Mesendoderm (in vitro differentiated cells): ENCODE measurements at regions not wholly inside any gene's neighbourhood (a gene's known extent, or its start where the extent isn't known, plus 50 kb on each side); places are given as distances from the start of the nearest gene placed in this dataset.
"Not testable (repeated sequence)": the region's sequence is repeated elsewhere in the genome, so short reads cannot be mapped to it uniquely, and the experiment has no call there.

ENCODE experiments used
- DNase-seq: peaks from one replicate; pipeline ENCODE4 v3.0.0; 2013
- H2AK5ac ChIP-seq: 2 replicates; pipeline ENCODE4 v1.6.1; 2013; ENCODE audit warnings: low read length, inconsistent platforms
- H2BK120ac ChIP-seq: 2 replicates; pipeline ENCODE4 v1.6.1; 2013; ENCODE audit warnings: low read depth, mild to moderate bottlenecking, low read length, moderate library complexity, mixed read lengths
- H2BK15ac ChIP-seq: replicated peaks from 2 replicates; pipeline ENCODE4 v1.6.1; 2013; ENCODE audit warnings: low read depth, mild to moderate bottlenecking, moderate library complexity
- H2BK5ac ChIP-seq: 2 replicates; pipeline ENCODE4 v1.6.1; 2013; ENCODE audit warnings: low read length, inconsistent platforms
- H3K18ac ChIP-seq: 2 replicates; pipeline ENCODE4 v1.6.1; 2013; ENCODE audit warnings: mild to moderate bottlenecking, low read length, mixed read lengths
- H3K23ac ChIP-seq: one replicate; pipeline ENCODE4 v1.6.1; 2013; ENCODE audit warnings: low read length
- H3K27ac ChIP-seq: 2 replicates; pipeline ENCODE4 v1.5.1; 2013; ENCODE audit warnings: low read depth, mild to moderate bottlenecking, inconsistent platforms, low read length, moderate library complexity
- H3K27me3 ChIP-seq: 2 replicates; pipeline ENCODE4 v1.6.1; 2013; ENCODE audit warnings: low read length, control low read depth, mild to moderate bottlenecking, inconsistent platforms; ENCODE audit not compliant: insufficient read depth, poor library complexity
- H3K36me3 ChIP-seq: 2 replicates; pipeline ENCODE4 v1.6.1; 2013; ENCODE audit warnings: low read length, inconsistent platforms; ENCODE audit not compliant: control insufficient read depth, insufficient read depth
- H3K4ac ChIP-seq: one replicate; pipeline ENCODE4 v1.6.1; 2013; ENCODE audit warnings: low read depth, mild to moderate bottlenecking, low read length, moderate library complexity
- H3K4me1 ChIP-seq: 2 replicates; pipeline ENCODE4 v1.6.1; 2013; ENCODE audit warnings: low read depth, low read length, inconsistent platforms; ENCODE audit not compliant: control insufficient read depth
- H3K4me2 ChIP-seq: 2 replicates; pipeline ENCODE4 v1.6.1; 2013; ENCODE audit warnings: low read length
- H3K4me3 ChIP-seq: 2 replicates; pipeline ENCODE4 v1.5.1; 2013; ENCODE audit warnings: mild to moderate bottlenecking, low read length
- H3K56ac ChIP-seq: one replicate; pipeline ENCODE4 v1.6.1; 2013; ENCODE audit warnings: low read length
- H3K79me1 ChIP-seq: 2 replicates; pipeline ENCODE4 v1.6.1; 2013; ENCODE audit warnings: low read length, inconsistent platforms
- H3K79me2 ChIP-seq: 2 replicates; pipeline ENCODE4 v1.6.1; 2013; ENCODE audit warnings: mild to moderate bottlenecking, low read length; ENCODE audit not compliant: control insufficient read depth, insufficient read depth
- H3K9ac ChIP-seq: 2 replicates; pipeline ENCODE4 v1.6.1; 2013; ENCODE audit warnings: low read length, inconsistent platforms
- H4K5ac ChIP-seq: one replicate; pipeline ENCODE4 v1.6.1; 2013; ENCODE audit warnings: low read length
- H4K8ac ChIP-seq: one replicate; pipeline ENCODE4 v1.6.1; 2013; ENCODE audit warnings: low read depth, mild to moderate bottlenecking, control low read depth, low read length, moderate library complexity
- WGBS: extraction: QIAGEN DNeasy Blood & Tissue Kit; methylation state at CpG from one replicate; pipeline ENCODE4 v1.1.7; 2013; ENCODE audit warnings: low lambda C conversion rate, missing lambda C conversion rate; ENCODE audit not compliant: insufficient coverage; ENCODE audit errors: extremely low coverage; 5-methylcytosine and 5-hydroxymethylcytosine counted together

DNA sequence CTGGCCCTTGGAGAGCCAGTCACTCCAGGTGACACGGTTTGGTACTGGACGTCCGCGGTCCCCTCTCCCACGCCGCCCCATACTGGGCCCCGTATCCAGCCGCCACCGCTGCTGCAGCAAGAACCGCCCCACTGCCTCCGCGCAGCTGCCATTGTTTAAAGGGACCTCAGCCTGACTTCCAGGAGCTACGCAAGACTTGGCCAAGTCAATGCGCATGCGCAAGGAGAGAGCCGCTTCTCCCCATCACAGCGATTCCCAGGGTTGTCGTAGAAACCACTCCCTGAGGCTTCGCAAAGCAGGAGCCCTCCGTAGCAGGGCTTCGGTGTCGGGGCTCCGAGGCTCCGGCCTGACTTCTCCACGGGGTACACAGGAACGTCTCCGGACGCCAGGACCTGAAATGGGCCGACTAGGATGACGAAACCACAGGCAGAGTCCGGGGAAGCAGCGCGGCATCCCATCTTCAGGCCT lies 606.2 kb downstream of the KCNJ18 start:
- not testable (repeated sequence) for H2AK5ac ChIP-seq, H4K8ac ChIP-seq, H4K5ac ChIP-seq, H3K4me2 ChIP-seq, H3K9ac ChIP-seq, H3K4me1 ChIP-seq, H2BK15ac ChIP-seq, H3K36me3 ChIP-seq, H3K79me1 ChIP-seq, H2BK120ac ChIP-seq, H2BK5ac ChIP-seq, H3K18ac ChIP-seq, H3K4ac ChIP-seq, DNase-seq, H3K27me3 ChIP-seq, H3K4me3 ChIP-seq, H3K56ac ChIP-seq, H3K27ac ChIP-seq, H3K79me2 ChIP-seq, H3K23ac ChIP-seq
- WGBS: no CpG with 5 or more reads among the region's 33 CpGs

DNA sequence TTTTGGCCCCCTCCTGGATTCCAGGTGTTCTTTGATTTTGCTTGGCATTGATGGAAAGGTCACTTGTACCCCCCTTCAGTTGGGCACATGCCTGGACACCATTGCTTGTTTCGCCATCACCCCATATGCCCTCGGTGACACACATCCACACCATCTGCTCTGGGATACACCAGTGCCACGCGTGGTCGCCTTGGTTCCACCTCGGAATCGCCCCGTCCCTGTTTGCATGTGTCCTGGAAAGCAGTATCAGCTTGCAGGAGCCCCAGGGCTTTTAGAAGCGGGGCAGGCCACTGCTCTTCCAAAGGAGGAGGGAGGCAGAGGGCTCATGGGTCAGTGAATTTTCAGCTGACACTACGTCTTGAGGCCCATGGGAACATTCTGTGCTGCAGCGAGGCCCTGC lies 607.9 kb downstream of the KCNJ18 start:
- Histone ChIP-seq H2BK15ac (no peak overlapping the region), H3K23ac (no peak overlapping the region), H2BK5ac (no peak overlapping the region), H2AK5ac (no peak overlapping the region), H3K79me2 (no peaks in the 10 kb centered on the region), H2BK120ac (no peak overlapping the region), H3K27ac (no peak overlapping the region), H3K79me1 (no peaks in the 10 kb centered on the region), H3K18ac (no peak overlapping the region), H3K36me3 (no peaks in the 10 kb centered on the region), H3K4me1 (no peaks in the 10 kb centered on the region), H3K27me3 (no peaks in the 10 kb centered on the region), H3K4me3 (no peak overlapping the region), H3K9ac (no peak overlapping the region), H4K8ac (no peak overlapping the region), H3K4ac (no peak overlapping the region), H4K5ac (no peak overlapping the region), H3K4me2 (no peak overlapping the region), H3K56ac (no peak overlapping the region)
- no peak for DNase-seq
- no CpG with 5 or more reads among the region's 11 CpGs for WGBS

DNA sequence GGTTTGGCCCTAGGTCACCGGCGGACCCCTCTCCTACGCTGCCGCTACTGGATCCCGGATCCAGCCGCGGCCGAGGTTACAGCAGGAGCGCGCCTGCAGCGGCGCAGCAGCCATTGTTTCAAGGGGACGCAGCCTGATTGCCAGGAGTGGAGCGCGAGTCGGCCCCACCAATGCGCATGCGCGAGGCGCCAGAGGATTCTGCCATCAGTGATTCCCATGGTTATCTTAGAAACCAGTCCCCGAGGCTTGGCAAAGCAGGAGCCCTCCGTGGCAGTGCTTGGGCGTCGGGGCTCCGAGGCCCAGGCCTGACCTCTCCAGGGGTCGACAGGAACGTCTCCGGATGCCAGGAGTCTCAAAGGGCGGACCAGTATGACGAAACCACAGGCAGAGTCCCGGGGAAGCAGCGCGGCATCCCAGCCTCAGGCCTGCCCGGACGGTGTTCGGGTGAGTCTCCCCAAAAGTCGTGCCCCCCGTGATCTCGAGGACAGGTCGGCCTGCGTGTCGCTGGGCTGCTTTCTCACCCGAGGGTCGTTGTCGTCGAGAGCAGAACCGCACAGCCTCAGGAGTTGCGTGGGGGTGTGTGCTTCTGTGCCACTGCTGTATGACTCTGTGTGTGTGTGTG lies 608.5 kb downstream of the KCNJ18 start:
- DNase-seq: peak; percentile 0
- Histone ChIP-seq H3K27me3 (no peaks in the 10 kb centered on the region), H2BK120ac (no peak overlapping the region), H3K4ac (no peak overlapping the region), H2BK5ac (no peak overlapping the region), H4K5ac (no peak overlapping the region), H3K18ac (no peak overlapping the region), H3K4me2 (no peak overlapping the region), H3K9ac (no peak overlapping the region), H3K79me2 (no peaks in the 10 kb centered on the region), H3K56ac (no peak overlapping the region), H3K79me1 (no peaks in the 10 kb centered on the region), H3K23ac (no peak overlapping the region), H3K4me1 (no peaks in the 10 kb centered on the region), H2AK5ac (no peak overlapping the region), H3K36me3 (no peaks in the 10 kb centered on the region), H3K4me3 (no peak overlapping the region), H2BK15ac (no peak overlapping the region), H3K27ac (no peak overlapping the region), H4K8ac (no peak overlapping the region)
- no CpG with 5 or more reads among the region's 48 CpGs for WGBS

DNA sequence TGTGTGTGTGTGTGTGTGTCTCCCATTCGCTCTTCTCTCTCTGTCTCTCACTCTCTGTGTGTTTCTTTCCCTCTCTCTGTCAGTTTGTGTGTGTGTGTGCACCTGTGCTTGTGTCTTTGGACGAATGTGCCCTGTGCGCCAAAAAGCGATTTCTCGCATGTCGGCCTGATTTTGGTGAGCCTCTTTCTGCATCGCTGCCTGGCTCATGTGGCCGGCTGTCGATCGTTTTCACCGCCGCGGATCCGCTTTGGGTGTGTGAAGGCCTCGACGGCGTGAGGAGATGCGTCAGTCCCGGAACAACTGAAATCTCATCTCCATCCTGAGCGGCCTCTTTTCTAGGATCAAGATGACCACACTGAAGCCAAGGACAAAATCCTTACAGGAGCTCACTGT lies 609.0 kb downstream of the KCNJ18 start:
- DNase-seq: no peak
- no peak overlapping the region for H3K9ac ChIP-seq
- H3K79me1 ChIP-seq: no peaks in the 10 kb centered on the region

DNA sequence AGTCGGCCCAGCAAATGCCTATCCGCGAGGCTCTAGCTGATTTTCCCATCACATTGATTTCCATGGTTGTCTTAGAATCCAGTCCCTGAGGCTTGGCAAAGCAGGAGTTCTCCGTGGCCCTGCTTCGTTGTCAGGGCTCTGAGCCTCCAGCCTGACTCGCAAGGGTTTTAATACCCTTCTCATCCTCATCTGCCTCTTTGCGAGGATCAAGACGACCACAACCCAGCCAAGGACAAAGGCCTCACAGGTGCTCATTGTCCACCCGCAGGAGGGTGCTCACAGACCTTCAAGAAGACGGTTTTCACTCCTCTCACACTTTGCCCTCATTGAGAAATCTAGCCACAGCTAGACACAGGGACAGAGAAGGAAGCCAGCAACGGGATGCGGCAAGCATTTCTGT lies 610.8 kb downstream of the KCNJ18 start:
- Histone ChIP-seq H4K8ac (no peak overlapping the region), H3K27me3 (no peaks in the 10 kb centered on the region), H3K79me2 (no peaks in the 10 kb centered on the region), H3K36me3 (no peaks in the 10 kb centered on the region), H2BK5ac (no peak overlapping the region), H3K18ac (no peak overlapping the region), H3K4me3 (no peak overlapping the region), H3K9ac (no peak overlapping the region), H2BK120ac (no peak overlapping the region), H2BK15ac (no peak overlapping the region), H2AK5ac (no peak overlapping the region), H3K79me1 (no peaks in the 10 kb centered on the region), H3K27ac (no peak overlapping the region), H3K4ac (no peak overlapping the region), H3K56ac (no peak overlapping the region), H3K4me1 (no peaks in the 10 kb centered on the region), H3K23ac (no peak overlapping the region), H3K4me2 (no peak overlapping the region), H4K5ac (no peak overlapping the region)
- DNase-seq: no peak
- no CpG with 5 or more reads among the region's 12 CpGs for WGBS

More for the DNA sequence above, 609.0 kb downstream of the KCNJ18 start:
- no peaks in the 10 kb centered on the region for H3K4me1 ChIP-seq
- no peak overlapping the region for H2BK120ac ChIP-seq
- no peak overlapping the region for H3K18ac ChIP-seq
- H2AK5ac ChIP-seq: no peak overlapping the region
- WGBS: no CpG with 5 or more reads among the region's 20 CpGs
- no peaks in the 10 kb centered on the region for H3K27me3 ChIP-seq
- H4K5ac ChIP-seq: no peak overlapping the region
- no peak overlapping the region for H2BK15ac ChIP-seq
- H3K4me2 ChIP-seq: no peak overlapping the region
- no peaks in the 10 kb centered on the region for H3K36me3 ChIP-seq
- no peaks in the 10 kb centered on the region for H3K79me2 ChIP-seq
- no peak overlapping the region for H2BK5ac ChIP-seq
- H4K8ac ChIP-seq: no peak overlapping the region
- H3K27ac ChIP-seq: no peak overlapping the region
- no peak overlapping the region for H3K56ac ChIP-seq
- no peak overlapping the region for H3K4ac ChIP-seq
- no peak overlapping the region for H3K4me3 ChIP-seq
- H3K23ac ChIP-seq: no peak overlapping the region

DNA sequence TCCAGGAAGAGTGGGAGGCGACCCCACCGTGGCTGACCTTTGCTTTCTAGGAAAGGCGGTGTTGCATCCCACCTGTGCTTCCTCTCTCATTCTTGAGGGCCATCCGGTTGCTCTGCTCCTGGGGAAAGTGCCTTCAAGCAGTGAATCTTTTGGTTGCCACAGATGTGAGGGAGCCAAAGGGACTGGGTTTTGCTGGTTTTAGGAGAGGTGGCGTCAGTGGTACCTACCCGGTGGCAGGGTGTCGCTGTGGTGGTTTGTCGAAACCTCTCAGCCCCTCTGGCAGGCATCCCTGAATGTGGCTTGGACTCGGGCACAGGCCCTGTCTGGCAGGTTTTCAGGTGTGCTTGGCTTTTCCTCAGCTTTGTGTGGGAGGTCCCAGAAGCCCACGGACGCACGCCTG lies 611.5 kb downstream of the KCNJ18 start:
- Histone ChIP-seq H3K4me3 (no peak overlapping the region), H2BK5ac (no peak overlapping the region), H3K79me2 (no peaks in the 10 kb centered on the region), H3K4ac (no peak overlapping the region), H2AK5ac (no peak overlapping the region), H3K56ac (no peak overlapping the region), H2BK15ac (no peak overlapping the region), H2BK120ac (no peak overlapping the region), H3K79me1 (no peaks in the 10 kb centered on the region), H3K9ac (no peak overlapping the region), H3K27me3 (no peaks in the 10 kb centered on the region), H3K4me1 (no peaks in the 10 kb centered on the region), H3K23ac (no peak overlapping the region), H3K18ac (no peak overlapping the region), H4K5ac (no peak overlapping the region), H3K36me3 (no peaks in the 10 kb centered on the region), H3K4me2 (no peak overlapping the region), H3K27ac (no peak overlapping the region), H4K8ac (no peak overlapping the region)
- whole genome bisulfite sequencing: no CpG with 5 or more reads among the region's 12 CpGs
- no peak for DNase-seq
